ENCODE measurements at regions not wholly inside any gene's neighbourhood (a gene's known extent, or its start where the extent isn't known, plus 50 kb on each side); places are given as distances from the start of the nearest gene placed in this dataset.

DNA sequence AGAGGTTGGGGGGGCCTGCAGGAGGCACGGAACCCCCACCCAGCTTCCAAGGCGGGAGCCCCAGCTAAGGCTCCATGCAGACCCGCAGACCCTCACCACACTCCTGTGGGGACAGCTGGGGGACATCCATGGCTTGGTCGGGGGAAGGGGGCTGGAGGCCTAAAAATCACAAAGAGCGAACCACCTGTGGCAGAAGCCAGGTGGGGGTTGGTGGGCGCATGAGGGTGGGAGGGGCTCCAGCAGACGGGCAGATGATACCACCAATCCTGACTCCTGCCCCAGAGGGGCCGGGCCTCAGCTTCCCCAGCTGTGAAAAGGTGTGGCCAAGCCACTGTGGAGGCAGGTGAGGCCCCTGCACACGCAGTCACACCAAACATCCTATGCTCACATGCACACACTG lies 111.6 kb downstream of the FAM53A start:
- DNase-seq: no peak

- no peak for DNase-seq
Measured at GRCh38 chr4:1572010-1572385, 112.1 kb downstream of the FAM53A start.

- DNase-seq: no peak
Measured at GRCh38 chr4:1571165-1572009, 112.7 kb downstream of the FAM53A start.

DNA sequence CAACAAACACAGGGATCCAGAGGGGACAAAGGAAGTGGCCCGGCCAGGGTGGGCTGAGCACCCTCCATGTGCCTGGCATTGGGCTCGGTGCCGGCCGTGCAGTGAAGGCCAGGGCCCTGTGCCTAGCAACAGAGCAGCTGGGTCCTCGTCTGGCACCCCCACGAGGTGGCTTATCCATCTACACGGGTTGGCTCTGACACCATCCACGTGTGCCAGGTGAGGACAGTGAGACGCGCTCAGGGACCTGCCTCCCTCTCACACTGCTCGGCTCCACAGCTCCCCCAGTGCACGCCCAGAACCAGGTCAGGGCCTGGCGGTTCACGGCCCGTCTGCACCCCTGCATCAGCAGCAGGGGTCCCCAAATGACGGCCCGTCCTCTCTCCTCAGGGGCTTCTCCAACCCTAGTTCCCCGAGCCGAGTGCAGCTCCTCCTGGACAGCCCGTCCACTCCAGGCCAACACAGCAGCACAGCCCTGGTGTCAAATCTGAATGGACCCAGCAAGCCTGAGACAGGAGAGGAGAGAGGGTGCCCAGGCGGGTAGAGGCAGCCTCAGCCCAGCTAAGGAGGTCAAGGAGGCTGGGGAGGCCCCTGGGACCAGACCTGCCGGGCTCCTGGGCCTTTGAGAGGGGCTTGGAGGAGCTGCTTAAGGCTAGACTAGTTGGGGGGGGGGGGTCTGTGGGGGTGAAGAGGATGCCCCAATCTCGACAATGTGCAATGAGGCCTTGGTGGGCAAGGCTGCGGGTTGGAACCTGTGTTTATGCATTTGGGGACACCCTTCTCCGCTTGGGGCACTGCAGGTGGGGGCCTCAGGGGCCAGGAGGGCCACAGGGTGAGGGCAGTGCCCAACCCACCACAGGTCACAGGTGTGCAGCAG lies 113.6 kb downstream of the FAM53A start:
- DNase-seq: no peak

- no peak for DNase-seq
Measured at GRCh38 chr4:1569461-1570151, 114.5 kb downstream of the FAM53A start.

DNA sequence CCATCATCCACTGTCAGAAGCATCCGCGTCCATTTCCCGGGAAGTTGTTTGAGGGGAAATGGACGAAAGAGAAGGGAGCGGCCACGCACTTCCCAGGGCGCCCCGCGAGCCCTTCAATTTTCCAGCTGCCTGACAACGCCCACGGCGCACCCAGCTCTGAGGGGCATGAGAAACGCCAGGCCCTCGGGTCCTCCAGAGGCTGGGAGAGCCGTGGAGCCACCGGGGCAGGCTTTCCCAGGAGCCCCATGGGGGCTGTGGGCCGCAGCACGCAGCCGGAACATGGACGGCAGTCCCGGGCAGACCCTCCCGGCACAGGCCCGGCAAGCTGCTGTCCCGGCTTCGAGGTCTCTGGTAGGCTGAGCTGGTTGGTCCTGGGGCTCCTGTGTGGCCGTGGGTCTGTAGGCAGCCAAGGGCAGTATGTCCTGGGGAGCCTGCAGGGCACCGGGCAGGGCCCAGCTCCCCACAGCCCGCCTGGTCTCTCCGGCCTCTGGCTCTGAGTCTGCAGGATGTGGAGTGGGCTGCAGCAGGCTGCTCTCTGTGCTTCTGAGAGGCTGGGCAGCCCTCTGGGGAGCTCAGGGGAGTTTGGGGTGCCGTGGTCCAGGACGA lies 115.2 kb downstream of the FAM53A start:
- DNase-seq: no peak

GRCh38 chr4:1567808-1568581 lies 116.1 kb downstream of the FAM53A start:
- peak; percentile 39 for DNase-seq

DNA sequence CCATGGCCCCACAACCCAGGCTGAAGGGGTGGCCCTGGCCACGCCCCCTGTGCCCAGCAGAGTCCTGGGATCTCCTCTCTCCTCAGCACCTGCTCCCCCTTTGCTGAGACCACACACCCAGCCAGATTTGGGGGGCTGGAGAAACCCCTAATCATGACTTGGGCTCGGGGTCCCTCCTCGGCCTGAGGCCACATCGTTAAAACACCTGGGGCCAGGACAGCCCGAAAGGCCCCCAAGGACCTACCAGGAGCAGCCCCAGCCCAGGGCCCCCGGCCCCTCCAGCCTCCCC lies 116.7 kb downstream of the FAM53A start:
- no peak for DNase-seq

DNA sequence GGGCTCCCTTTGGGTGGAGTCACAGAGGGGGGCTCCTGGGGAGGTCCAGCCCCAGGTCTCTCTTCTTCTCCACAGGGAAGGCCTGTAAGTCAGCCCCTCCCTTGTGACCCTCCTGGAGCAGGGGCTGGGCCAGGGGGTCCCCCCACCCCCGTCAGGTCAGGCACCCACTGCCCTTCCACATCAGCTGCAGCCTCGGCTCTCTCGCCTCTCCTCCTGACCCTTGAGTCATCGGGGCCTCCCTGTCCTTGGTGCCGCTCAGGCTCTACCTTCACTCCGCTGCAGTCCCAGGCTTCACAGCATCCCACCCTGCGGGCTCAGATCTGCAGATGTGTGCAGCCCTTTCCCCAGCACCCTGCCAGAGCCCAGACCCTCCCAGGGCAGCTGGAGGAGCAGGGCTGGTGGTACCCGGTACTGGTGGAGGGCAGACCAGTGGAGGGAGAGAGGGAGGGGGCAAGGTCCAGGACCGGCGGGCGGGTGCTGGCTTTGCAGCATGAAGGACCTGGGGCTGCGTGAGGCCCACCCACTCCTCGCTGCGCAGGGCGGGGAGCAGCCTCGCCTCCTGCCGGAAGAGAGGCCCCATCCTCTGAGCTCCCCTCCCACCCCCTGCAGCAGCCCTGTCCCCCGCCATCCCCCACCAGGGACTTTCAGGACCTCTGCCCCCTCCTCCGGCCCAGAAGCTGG lies 117.1 kb downstream of the FAM53A start:
- DNase-seq: no peak

- DNase-seq: peak; percentile 8
Measured at GRCh38 chr4:1566301-1566837, 117.7 kb downstream of the FAM53A start.

DNA sequence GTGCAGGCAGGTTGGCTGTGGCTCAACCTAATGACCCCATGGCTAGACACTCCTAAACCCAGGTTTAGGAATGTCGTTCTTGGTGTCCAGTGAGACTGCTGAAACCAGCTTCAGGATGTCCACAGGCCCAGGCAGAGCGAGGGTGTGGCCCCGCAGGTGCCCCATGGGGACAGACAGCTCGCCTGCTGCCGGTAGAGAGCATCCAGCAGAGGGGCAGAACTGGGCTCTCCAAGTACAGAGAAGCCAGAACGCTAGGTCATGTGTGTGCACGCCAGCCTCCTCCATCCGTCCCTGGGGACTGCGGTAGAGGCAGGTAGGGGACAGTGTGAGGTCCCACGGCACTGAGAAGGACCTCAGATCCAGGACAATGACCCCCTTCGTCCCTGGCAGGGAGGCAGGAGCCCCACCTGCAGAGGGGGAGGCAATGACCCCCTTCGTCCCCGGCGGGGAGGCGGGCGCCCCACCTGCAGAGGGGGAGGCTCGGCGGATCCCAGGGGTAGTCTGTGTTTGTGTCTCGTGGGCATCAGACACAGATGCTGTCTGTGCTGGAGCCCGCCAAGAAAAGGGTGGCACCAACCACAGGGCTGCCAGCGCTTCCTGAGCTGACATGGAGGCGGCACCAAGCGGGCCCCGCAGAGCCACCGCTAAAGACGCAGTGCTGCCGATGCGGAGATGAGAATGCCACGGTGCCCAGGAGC lies 118.4 kb downstream of the FAM53A start:
- no peak for DNase-seq

DNA sequence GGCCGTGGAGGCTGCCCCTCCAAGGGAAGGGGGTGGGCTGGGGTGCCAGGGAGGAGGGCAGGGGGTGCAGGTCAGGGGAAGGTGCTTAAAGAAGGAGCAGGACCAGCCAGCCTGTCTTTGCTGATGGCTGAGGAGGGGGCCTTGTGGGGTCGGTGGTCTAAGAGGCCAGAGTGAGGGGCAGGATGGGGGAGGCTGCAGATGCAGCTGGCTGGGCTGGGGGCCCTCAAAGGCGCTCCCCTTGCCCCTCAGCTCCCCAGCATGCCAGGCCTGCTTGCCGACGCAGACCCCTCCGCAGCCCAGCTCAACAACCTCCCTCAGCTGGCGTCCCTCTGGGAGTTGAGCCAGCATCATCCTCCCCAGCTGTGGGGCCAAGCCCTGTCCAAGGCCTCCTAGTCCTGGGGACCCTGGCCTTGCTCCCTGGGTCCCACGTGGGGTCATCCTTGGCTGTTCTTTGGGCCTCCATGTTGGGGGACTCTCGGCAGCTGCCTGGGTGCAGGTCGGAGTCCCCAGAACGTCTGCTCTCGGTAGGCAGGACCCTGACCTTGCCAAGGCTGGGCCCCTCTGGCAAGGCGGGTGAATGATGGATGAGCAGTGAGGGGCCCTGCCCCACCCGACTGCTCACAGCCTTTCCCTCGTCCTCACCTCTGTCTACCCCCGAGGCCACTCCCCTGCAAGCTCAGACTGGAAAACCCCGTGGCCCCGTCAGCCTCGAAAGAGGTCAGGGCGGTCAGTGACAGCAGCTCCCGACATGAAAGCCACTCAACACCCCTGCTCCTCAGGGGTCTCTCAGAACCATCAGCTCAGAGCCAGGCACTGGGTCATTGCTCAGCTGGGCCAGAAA lies 119.4 kb downstream of the FAM53A start:
- no peak for DNase-seq

GRCh38 chr4:1563768-1564485 lies 120.2 kb downstream of the FAM53A start:
- DNase-seq: no peak

GRCh38 chr4:1563241-1563640 lies 120.9 kb downstream of the FAM53A start:
- no peak for DNase-seq

DNA sequence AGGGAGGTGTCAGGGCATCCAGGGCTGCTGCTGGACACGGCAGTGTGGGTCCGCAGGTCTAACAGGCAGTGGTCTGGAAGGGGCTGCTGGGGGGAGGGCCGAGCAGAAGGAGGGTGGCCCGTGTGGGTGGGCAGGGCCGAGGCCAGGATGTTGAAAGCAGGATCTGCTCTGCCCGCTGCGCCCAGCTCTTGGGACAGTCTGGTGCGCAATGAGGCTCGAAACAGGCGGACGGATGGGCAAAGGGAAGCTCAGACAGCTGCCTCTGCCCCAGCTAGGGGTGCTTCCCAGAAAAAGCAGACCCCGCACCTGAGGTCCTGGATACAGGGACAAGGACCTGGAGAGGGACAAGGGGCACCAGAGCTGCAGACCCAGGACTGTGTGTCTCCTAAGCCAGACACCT lies 121.3 kb downstream of the FAM53A start:
- no peak for DNase-seq

- DNase-seq: no peak
Measured at GRCh38 chr4:1562371-1562770, 121.7 kb downstream of the FAM53A start.

DNA sequence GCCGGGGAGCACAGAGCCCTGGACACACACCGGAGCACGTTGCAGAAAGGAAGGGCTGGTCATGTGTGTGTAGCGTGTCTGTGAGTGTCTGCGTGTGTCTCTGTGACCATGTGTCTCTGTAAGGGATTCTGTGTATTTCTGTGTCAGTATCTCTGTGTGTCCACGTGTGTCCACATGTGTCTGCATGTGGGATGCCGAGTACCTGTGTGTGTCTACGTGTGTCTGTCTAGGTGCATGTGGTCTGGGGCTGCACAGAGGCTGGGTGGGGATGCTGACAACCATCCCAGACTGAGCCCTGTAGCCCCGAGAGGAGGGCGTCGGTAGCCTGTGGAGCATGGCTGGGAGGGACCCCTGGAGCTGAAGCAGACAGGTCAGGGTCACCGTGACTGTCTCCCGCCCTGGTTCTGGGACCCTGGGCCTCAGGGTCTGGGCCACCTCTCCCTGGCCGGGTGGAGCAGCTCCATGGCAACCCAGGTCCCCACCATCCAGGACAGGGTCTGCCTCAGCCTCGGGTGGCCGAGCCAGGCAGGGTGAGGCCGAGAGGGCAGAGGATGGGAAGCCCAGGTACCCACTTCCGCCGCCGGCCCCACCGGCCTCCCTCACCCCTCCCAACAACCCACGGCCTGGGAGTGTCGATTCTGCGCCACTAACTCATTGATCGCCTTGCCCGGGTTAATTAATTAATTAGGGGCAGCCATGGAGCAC lies 122.7 kb downstream of the FAM53A start:
- no peak for DNase-seq

GRCh38 chr4:1559896-1560650 lies 124.0 kb downstream of the FAM53A start:
- no peak for DNase-seq
